PFSK-1 (cell line): ENCODE measurements at regions not wholly inside any gene's neighbourhood (a gene's known extent, or its start where the extent isn't known, plus 50 kb on each side); places are given as distances from the start of the nearest gene placed in this dataset.

Experiments
- POLR2AphosphoS5 ChIP-seq: IDR thresholded peaks from 2 replicates; pipeline ENCODE4 v1.6.1; 2012; ENCODE audit warnings: low read depth, mild to moderate bottlenecking, control low read depth, low read length, moderate library complexity
- SIN3A ChIP-seq: IDR thresholded peaks from 2 replicates; pipeline ENCODE4 v1.6.1; 2012; ENCODE audit warnings: mild to moderate bottlenecking, low read length, moderate library complexity, borderline replicate concordance; ENCODE audit not compliant: insufficient read depth
- TAF1 ChIP-seq: IDR thresholded peaks from 2 replicates; pipeline ENCODE4 v1.6.1; 2012; ENCODE audit warnings: low read length, control low read depth, borderline replicate concordance; ENCODE audit not compliant: insufficient read depth
- TF ChIP-seq, protein P1 (sequence below), 2 experiments: IDR thresholded peaks; 2 replicates each; pipeline versions ENCODE4 v1.6.1 to v1.8.0; 2011 to 2012; ENCODE audit warnings: low read depth in 2 of 2, low read length in 2 of 2, control low read depth in 1 of 2, inconsistent platforms in 1 of 2, mild to moderate bottlenecking in 1 of 2, moderate library complexity in 1 of 2; ENCODE audit not compliant: insufficient read depth in 1 of 2

- TF ChIP-seq TAF1, result no peak
- TF ChIP-seq POLR2AphosphoS5, result no peak
- TF ChIP-seq, protein P1, sequence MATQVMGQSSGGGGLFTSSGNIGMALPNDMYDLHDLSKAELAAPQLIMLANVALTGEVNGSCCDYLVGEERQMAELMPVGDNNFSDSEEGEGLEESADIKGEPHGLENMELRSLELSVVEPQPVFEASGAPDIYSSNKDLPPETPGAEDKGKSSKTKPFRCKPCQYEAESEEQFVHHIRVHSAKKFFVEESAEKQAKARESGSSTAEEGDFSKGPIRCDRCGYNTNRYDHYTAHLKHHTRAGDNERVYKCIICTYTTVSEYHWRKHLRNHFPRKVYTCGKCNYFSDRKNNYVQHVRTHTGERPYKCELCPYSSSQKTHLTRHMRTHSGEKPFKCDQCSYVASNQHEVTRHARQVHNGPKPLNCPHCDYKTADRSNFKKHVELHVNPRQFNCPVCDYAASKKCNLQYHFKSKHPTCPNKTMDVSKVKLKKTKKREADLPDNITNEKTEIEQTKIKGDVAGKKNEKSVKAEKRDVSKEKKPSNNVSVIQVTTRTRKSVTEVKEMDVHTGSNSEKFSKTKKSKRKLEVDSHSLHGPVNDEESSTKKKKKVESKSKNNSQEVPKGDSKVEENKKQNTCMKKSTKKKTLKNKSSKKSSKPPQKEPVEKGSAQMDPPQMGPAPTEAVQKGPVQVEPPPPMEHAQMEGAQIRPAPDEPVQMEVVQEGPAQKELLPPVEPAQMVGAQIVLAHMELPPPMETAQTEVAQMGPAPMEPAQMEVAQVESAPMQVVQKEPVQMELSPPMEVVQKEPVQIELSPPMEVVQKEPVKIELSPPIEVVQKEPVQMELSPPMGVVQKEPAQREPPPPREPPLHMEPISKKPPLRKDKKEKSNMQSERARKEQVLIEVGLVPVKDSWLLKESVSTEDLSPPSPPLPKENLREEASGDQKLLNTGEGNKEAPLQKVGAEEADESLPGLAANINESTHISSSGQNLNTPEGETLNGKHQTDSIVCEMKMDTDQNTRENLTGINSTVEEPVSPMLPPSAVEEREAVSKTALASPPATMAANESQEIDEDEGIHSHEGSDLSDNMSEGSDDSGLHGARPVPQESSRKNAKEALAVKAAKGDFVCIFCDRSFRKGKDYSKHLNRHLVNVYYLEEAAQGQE (IDR thresholded peaks at IDR 0.05; ENCODE audit: insufficient read depth in 1 of 2, low read depth in 2 of 2, low read length in 2 of 2), result no peak
- TF ChIP-seq SIN3A, result no peak
These were observed 87.9 kb downstream of the ICOS start for GRCh38 chr2:204024503-204024902.
